ENCODE measurements at regions not wholly inside any gene's neighbourhood (a gene's known extent, or its start where the extent isn't known, plus 50 kb on each side); places are given as distances from the start of the nearest gene placed in this dataset.

- TF ChIP-seq CTCF (IDR thresholded peaks at IDR 0.05), result no peak
- no peak for TF ChIP-seq REST (IDR thresholded peaks at IDR 0.05; ENCODE audit: insufficient read depth in 1 of 2, low read depth in 2 of 2, low read length in 1 of 2)
- no peak for TF ChIP-seq SIN3A (IDR thresholded peaks at IDR 0.05; ENCODE audit: borderline replicate concordance, insufficient read depth, low read depth, low read length)
Observed at GRCh38 chr11:81424822-81425221, 1308.8 kb downstream of the FAM181B start.

Data from Panc1 (cell line).